NCI-H2081 treated with DMSO at 0.1 percent for 48 hours (cell line): ENCODE measurements at regions not wholly inside any gene's neighbourhood (a gene's known extent, or its start where the extent isn't known, plus 50 kb on each side); places are given as distances from the start of the nearest gene placed in this dataset.
"Not testable (repeated sequence)": the region's sequence is repeated elsewhere in the genome, so short reads cannot be mapped to it uniquely, and the experiment has no call there.

Source experiments
- DNase-seq: peaks from one replicate; lab custom pipeline; 2025; lab: John Stamatoyannopoulos, UW

- DNase-seq = no peak
Observed at GRCh38 chr4:134708616-134709015, 507.0 kb upstream of the PABPC4L start.

GRCh38 chr4:134708026-134708425 lies 506.4 kb upstream of the PABPC4L start:
- no peak for DNase-seq

GRCh38 chr4:134702374-134702773 lies 500.8 kb upstream of the PABPC4L start:
- DNase-seq = no peak

- DNase-seq = no peak
Observed at GRCh38 chr4:134700251-134700650, 498.7 kb upstream of the PABPC4L start.

- not testable (repeated sequence) for DNase-seq
Observed at GRCh38 chr4:134698831-134699230, 497.2 kb upstream of the PABPC4L start.

- DNase-seq = no peak
Observed at GRCh38 chr4:134695433-134695832, 493.8 kb upstream of the PABPC4L start.

- DNase-seq = no peak
Observed at GRCh38 chr4:134691915-134692314, 490.3 kb upstream of the PABPC4L start.

- DNase-seq = no peak
Observed at GRCh38 chr4:134687646-134688628, 486.3 kb upstream of the PABPC4L start.

- no peak for DNase-seq
Observed at GRCh38 chr4:134677209-134677814, 475.7 kb upstream of the PABPC4L start.

- DNase-seq = no peak
Observed at GRCh38 chr4:134668237-134668636, 466.6 kb upstream of the PABPC4L start.

- no peak for DNase-seq
Observed at GRCh38 chr4:134666640-134667039, 465.1 kb upstream of the PABPC4L start.

- no peak for DNase-seq
Observed at GRCh38 chr4:134665429-134665828, 463.8 kb upstream of the PABPC4L start.

GRCh38 chr4:134663742-134664141 lies 462.2 kb upstream of the PABPC4L start:
- DNase-seq = no peak

- DNase-seq = no peak
Observed at GRCh38 chr4:134650461-134650860, 448.9 kb upstream of the PABPC4L start.

- DNase-seq = no peak
Observed at GRCh38 chr4:134645778-134646177, 444.2 kb upstream of the PABPC4L start.

- no peak for DNase-seq
Observed at GRCh38 chr4:134636338-134637051, 434.9 kb upstream of the PABPC4L start.

- DNase-seq = no peak
Observed at GRCh38 chr4:134634301-134634700, 432.7 kb upstream of the PABPC4L start.

GRCh38 chr4:134632056-134632455 lies 430.5 kb upstream of the PABPC4L start:
- no peak for DNase-seq

GRCh38 chr4:134628066-134628465 lies 426.5 kb upstream of the PABPC4L start:
- DNase-seq = no peak

- no peak for DNase-seq
Observed at GRCh38 chr4:134627366-134627765, 425.8 kb upstream of the PABPC4L start.

- DNase-seq = no peak
Observed at GRCh38 chr4:134624365-134624764, 422.8 kb upstream of the PABPC4L start.
